Neural progenitor cell (in vitro differentiated cells): ENCODE measurements at regions not wholly inside any gene's neighbourhood (a gene's known extent, or its start where the extent isn't known, plus 50 kb on each side); places are given as distances from the start of the nearest gene placed in this dataset.

ENCODE experiments used
- DNase-seq: peaks from one replicate; pipeline ENCODE4 v3.0.0-alpha.2; 2016; ENCODE audit warnings: low spot score
- H2AFZ ChIP-seq: fragments of 200-600 bp; sonication (generic); replicated peaks from 2 replicates; pipeline ENCODE4 v1.6.1; 2016; ENCODE audit warnings: antibody characterized with exemption
- H3F3A ChIP-seq: fragments of 200-600 bp; sonication (generic); 2 replicates; pipeline ENCODE4 v1.6.1; 2016; ENCODE audit warnings: antibody characterized with exemption, low read depth
- H3K27ac ChIP-seq: fragments of 200-600 bp; sonication (generic); 2 replicates; pipeline ENCODE4 v1.5.1; 2016; ENCODE audit warnings: mild to moderate bottlenecking
- H3K27me3 ChIP-seq: fragments of 200-600 bp; sonication (generic); 2 replicates; pipeline ENCODE4 v1.6.1; 2016; ENCODE audit warnings: mild to moderate bottlenecking, moderate library complexity
- H3K36me3 ChIP-seq: fragments of 200-600 bp; sonication (generic); 2 replicates; pipeline ENCODE4 v1.5.1; 2016
- H3K4me1 ChIP-seq: fragments of 200-600 bp; sonication (generic); 2 replicates; pipeline ENCODE4 v1.6.1; 2016; ENCODE audit warnings: mixed run types
- H3K4me2 ChIP-seq: fragments of 200-600 bp; sonication (generic); 2 replicates; pipeline ENCODE4 v1.6.1; 2016
- H3K4me3 ChIP-seq: fragments of 200-600 bp; sonication (generic); 2 replicates; pipeline ENCODE4 v1.5.1; 2016
- H3K79me2 ChIP-seq: fragments of 200-600 bp; sonication (generic); 2 replicates; pipeline ENCODE4 v1.6.1; 2016; ENCODE audit warnings: low read depth
- H3K9ac ChIP-seq: fragments of 200-600 bp; sonication (generic); 2 replicates; pipeline ENCODE4 v1.6.1; 2016
- H3K9me3 ChIP-seq: fragments of 200-600 bp; sonication (generic); 2 replicates; pipeline ENCODE4 v1.5.1; 2016; ENCODE audit warnings: low read depth
- H4K20me1 ChIP-seq: fragments of 200-600 bp; sonication (generic); 2 replicates; pipeline ENCODE4 v1.6.1; 2016; ENCODE audit warnings: low read depth
- H3K27ac Mint-ChIP-seq: 3 replicates; pipeline ENCODE4 v1.8.0; 2021; ENCODE audit warnings: mixed read lengths
- H3K27me3 Mint-ChIP-seq: 2 replicates; pipeline ENCODE4 v1.8.0; 2022; ENCODE audit warnings: low read depth, mild to moderate bottlenecking, inconsistent platforms, moderate library complexity, mixed read lengths; ENCODE audit not compliant: insufficient read depth
- H3K36me3 Mint-ChIP-seq: 3 replicates; pipeline ENCODE4 v1.8.0; 2021; ENCODE audit warnings: mixed read lengths
- H3K4me1 Mint-ChIP-seq: 3 replicates; pipeline ENCODE4 v1.8.0; 2021; ENCODE audit warnings: mixed read lengths
- H3K4me3 Mint-ChIP-seq: 3 replicates; pipeline ENCODE4 v1.8.0; 2021; ENCODE audit warnings: mild to moderate bottlenecking, moderate library complexity, mixed read lengths
- H3K9me3 Mint-ChIP-seq: 3 replicates; pipeline ENCODE4 v1.8.0; 2020; ENCODE audit warnings: mixed read lengths
- EZH2 ChIP-seq: fragments of 200-600 bp; sonication (generic); IDR thresholded peaks from 2 replicates; pipeline ENCODE4 v1.6.1; 2017; ENCODE audit warnings: antibody characterized with exemption, mild to moderate bottlenecking, moderate library complexity
- EZH2phosphoT487 ChIP-seq: fragments of 200-600 bp; sonication (generic); IDR thresholded peaks from 2 replicates; pipeline ENCODE4 v1.6.1; 2017; ENCODE audit warnings: antibody characterized with exemption
- TF ChIP-seq, protein P1 (sequence below): fragments of 200-600 bp; sonication (generic); IDR thresholded peaks from 2 replicates; pipeline ENCODE4 v1.5.1; 2017; ENCODE audit warnings: antibody characterized with exemption, mild to moderate bottlenecking

DNA sequence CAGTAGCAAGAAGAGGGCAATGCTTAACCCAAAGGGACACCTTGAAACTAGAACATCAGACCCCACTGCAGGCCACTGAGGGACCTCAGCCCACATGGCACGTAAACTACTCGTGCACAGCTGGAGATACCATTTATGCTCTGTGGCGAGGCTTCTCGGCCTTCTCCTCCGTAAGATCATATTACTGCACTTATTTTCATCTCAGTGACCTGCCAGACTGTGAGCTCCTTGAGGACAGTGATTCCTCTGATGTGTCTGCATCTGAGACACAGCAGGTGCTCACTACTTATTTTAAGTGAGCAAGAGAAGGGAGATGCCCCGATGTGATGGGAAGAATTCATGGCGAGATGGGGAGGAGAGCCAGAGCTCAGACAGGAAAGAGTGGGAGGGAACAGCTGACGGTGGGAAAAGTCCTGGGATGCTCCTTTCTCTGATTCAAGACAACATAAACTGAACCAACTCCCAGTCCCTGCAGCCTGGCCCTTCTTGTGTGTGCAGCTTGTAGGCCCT, 137.6 kb downstream of the RPLP1 start:
- Histone ChIP-seq H2AFZ (no peak overlapping the region), H3K9me3 (no peaks in the 10 kb centered on the region), H3K27ac (no peak overlapping the region), H3K4me1 (no peaks in the 10 kb centered on the region), H3K79me2 (no peaks in the 10 kb centered on the region), H3K27me3 (no peaks in the 10 kb centered on the region), H4K20me1 (no peaks in the 10 kb centered on the region), H3K36me3 (no peaks in the 10 kb centered on the region), H3F3A (no peaks in the 10 kb centered on the region), H3K4me2 (no peak overlapping the region), H3K4me3 (no peak overlapping the region), H3K9ac (no peak overlapping the region)
- H3K36me3 Mint-ChIP-seq = no peaks in the 10 kb centered on the region
- peaks cover 10% of the 10 kb centered on the region for H3K4me1 Mint-ChIP-seq
- peaks cover 9% of the 10 kb centered on the region for H3K27me3 Mint-ChIP-seq
- H3K9me3 Mint-ChIP-seq = no peaks in the 10 kb centered on the region
- H3K4me3 Mint-ChIP-seq = no peak overlapping the region
- DNase-seq = no peak
- H3K27ac Mint-ChIP-seq = no peak overlapping the region
- TF ChIP-seq EZH2 = no peak
- TF ChIP-seq, protein P1, sequence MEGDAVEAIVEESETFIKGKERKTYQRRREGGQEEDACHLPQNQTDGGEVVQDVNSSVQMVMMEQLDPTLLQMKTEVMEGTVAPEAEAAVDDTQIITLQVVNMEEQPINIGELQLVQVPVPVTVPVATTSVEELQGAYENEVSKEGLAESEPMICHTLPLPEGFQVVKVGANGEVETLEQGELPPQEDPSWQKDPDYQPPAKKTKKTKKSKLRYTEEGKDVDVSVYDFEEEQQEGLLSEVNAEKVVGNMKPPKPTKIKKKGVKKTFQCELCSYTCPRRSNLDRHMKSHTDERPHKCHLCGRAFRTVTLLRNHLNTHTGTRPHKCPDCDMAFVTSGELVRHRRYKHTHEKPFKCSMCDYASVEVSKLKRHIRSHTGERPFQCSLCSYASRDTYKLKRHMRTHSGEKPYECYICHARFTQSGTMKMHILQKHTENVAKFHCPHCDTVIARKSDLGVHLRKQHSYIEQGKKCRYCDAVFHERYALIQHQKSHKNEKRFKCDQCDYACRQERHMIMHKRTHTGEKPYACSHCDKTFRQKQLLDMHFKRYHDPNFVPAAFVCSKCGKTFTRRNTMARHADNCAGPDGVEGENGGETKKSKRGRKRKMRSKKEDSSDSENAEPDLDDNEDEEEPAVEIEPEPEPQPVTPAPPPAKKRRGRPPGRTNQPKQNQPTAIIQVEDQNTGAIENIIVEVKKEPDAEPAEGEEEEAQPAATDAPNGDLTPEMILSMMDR = no peak
- no peak for TF ChIP-seq EZH2phosphoT487

DNA sequence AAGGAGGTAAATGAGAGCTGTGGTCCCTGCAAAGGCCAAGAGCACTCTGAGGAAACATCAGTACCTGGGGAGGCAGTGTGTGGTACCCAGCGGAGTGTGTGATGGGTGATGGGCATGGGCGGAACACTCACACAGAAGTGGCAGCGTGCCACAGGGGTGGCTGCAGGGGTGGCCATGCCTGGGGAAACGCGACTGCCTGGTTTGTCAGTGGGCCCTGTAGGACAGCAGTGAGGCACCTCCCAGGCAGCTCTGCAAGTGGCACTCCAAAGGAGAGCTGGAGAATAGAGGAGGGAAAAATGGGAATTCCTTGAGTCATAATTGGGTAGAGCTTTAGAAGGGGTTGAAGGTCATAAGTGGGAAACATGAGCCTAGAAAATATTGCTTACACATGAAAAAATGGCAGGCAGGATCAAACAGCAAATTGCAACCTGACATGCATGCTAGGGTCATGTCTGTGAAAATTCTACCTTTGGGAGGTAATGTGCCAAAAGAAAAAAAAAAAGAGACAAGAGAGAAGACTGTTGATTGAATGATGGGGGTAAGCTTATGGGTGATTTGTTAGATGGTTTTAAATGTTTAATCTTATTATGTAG, 138.4 kb downstream of the RPLP1 start:
- Histone ChIP-seq H3K79me2 (no peaks in the 10 kb centered on the region), H3K36me3 (no peaks in the 10 kb centered on the region), H3K9ac (no peak overlapping the region), H3K4me1 (peaks cover under 1% of the 10 kb centered on the region), H3K4me3 (no peak overlapping the region), H3K27ac (no peak overlapping the region), H2AFZ (no peak overlapping the region), H4K20me1 (no peaks in the 10 kb centered on the region), H3K9me3 (no peaks in the 10 kb centered on the region), H3F3A (no peaks in the 10 kb centered on the region), H3K4me2 (no peak overlapping the region), H3K27me3 (no peaks in the 10 kb centered on the region)
- no peaks in the 10 kb centered on the region for H3K36me3 Mint-ChIP-seq
- H3K9me3 Mint-ChIP-seq = no peaks in the 10 kb centered on the region
- peaks cover 17% of the 10 kb centered on the region for H3K4me1 Mint-ChIP-seq
- TF ChIP-seq EZH2phosphoT487 (no peak), EZH2 (no peak)
- TF ChIP-seq, protein P1 = no peak
- no peak overlapping the region for H3K27ac Mint-ChIP-seq
- peaks cover 9% of the 10 kb centered on the region for H3K27me3 Mint-ChIP-seq
- no peak for DNase-seq
- H3K4me3 Mint-ChIP-seq = no peak overlapping the region

DNA sequence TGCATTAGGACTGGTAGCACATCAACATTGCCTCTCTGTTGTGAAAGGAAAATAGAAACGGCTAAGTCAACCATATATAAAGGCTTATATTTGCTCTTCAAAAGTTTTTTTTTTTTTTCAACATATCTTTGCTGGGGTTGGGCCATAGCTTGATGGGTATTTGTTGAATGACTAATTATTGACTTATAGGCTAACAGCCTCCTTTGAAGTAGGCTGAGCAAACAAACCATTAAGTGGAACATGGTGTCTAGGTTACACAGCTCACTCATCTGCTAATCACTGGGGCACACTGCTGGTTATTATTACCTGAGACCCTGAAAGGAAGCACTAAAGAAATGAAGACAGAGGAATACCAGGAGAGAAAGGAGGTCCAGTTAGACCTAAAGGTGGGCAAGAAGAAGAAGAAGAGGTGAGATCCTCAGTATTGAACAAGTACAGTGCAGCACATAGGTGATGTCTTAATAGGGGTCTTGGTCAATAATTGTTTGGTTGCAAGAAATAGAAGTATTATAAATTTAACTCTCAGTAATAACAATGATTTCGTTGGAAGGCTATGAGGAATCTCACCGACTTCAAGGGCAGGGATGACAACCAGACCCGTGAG, 139.4 kb downstream of the RPLP1 start:
- Mint-ChIP-seq H3K36me3 (no peaks in the 10 kb centered on the region), H3K4me3 (no peak overlapping the region), H3K9me3 (no peaks in the 10 kb centered on the region), H3K27ac (no peak overlapping the region), H3K4me1 (peaks cover 21% of the 10 kb centered on the region), H3K27me3 (peaks cover 9% of the 10 kb centered on the region)
- no peaks in the 10 kb centered on the region for H3K9me3 ChIP-seq
- H3K4me2 ChIP-seq = no peak overlapping the region
- DNase-seq = no peak
- TF ChIP-seq EZH2 = no peak
- no peak for TF ChIP-seq EZH2phosphoT487
- no peaks in the 10 kb centered on the region for H3F3A ChIP-seq
- no peaks in the 10 kb centered on the region for H3K79me2 ChIP-seq
- no peaks in the 10 kb centered on the region for H3K27me3 ChIP-seq
- H2AFZ ChIP-seq = no peak overlapping the region
- peaks cover 6% of the 10 kb centered on the region for H3K4me1 ChIP-seq
- H3K4me3 ChIP-seq = no peak overlapping the region
- no peaks in the 10 kb centered on the region for H4K20me1 ChIP-seq
- no peak overlapping the region for H3K27ac ChIP-seq
- no peak overlapping the region for H3K9ac ChIP-seq
- no peaks in the 10 kb centered on the region for H3K36me3 ChIP-seq

DNA sequence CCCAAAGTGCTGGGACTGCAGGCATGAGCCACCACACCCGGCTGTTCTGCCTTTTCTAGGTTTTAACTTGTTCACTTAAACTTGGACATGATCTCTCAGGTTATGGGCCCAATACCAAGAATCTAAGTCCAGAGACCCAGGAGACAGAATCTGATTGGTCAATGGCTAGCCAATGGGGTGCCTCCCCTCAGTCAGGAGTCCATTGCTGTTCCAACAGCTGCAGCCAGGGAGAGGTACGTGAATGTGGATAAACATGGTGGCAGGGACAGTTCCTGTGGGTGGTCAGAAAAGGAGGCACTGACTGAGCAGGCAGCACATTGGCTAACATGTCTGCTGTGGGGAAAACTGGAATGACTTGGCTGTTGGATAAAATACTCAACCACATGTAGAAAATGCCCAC, 140.3 kb downstream of the RPLP1 start:
- no peaks in the 10 kb centered on the region for H3K36me3 ChIP-seq
- H3K27me3 Mint-ChIP-seq = peaks cover 9% of the 10 kb centered on the region
- H4K20me1 ChIP-seq = no peaks in the 10 kb centered on the region
- H3K4me2 ChIP-seq = no peak overlapping the region
- H3K9ac ChIP-seq = no peak overlapping the region
- H2AFZ ChIP-seq = no peak overlapping the region
- peaks cover 21% of the 10 kb centered on the region for H3K4me1 Mint-ChIP-seq
- no peaks in the 10 kb centered on the region for H3K79me2 ChIP-seq
- no peaks in the 10 kb centered on the region for H3K36me3 Mint-ChIP-seq
- DNase-seq = no peak
- no peaks in the 10 kb centered on the region for H3K27me3 ChIP-seq
- peaks cover 6% of the 10 kb centered on the region for H3K4me1 ChIP-seq
- no peak overlapping the region for H3K27ac Mint-ChIP-seq
- H3F3A ChIP-seq = no peaks in the 10 kb centered on the region
- no peak overlapping the region for H3K4me3 Mint-ChIP-seq
- H3K9me3 Mint-ChIP-seq = no peaks in the 10 kb centered on the region
- no peaks in the 10 kb centered on the region for H3K9me3 ChIP-seq
- no peak overlapping the region for H3K27ac ChIP-seq
- TF ChIP-seq EZH2 (no peak), EZH2phosphoT487 (no peak)
- TF ChIP-seq, protein P1 = no peak
- H3K4me3 ChIP-seq = no peak overlapping the region
